Epithelial cell of proximal tubule (primary cell): ENCODE measurements at regions not wholly inside any gene's neighbourhood (a gene's known extent, or its start where the extent isn't known, plus 50 kb on each side); places are given as distances from the start of the nearest gene placed in this dataset.

Source experiments
- DNase-seq: peaks from one replicate; pipeline ENCODE4 v3.0.0-alpha.2; 2011; ENCODE audit warnings: low read depth
- H3K4me3 ChIP-seq: 2 replicates; pipeline ENCODE4 v1.5.1; 2011; ENCODE audit warnings: low read depth, mild to moderate bottlenecking, low read length
- TF ChIP-seq, protein P1 (sequence below): conservative IDR thresholded peaks from 2 replicates; pipeline ENCODE4 v1.5.1; 2012; ENCODE audit warnings: low read depth, mild to moderate bottlenecking, low read length

DNA sequence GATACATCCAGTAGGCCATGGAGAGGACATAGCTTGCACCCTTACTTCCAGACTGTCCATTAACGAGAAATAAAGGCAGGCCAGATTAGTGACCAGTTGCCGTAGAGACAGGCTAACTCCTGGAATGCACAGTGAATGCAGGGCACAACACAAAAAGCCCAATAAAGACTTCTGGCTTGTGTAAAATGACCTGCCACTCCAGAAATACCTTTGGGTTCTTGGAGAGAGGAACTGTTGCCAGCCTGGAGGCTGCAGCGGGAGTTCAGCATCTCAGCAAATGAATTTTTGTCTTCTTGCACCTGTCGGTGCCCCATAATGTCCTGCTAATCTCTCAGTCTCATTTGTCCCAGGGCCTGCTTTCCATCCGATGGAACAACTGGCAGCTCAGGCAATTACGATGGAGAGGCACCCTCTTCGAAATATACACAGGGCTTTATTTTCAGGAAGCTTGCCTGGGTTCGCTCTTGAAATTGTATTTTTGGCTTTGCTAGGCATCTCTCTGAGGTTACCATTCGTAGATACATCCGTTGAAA is 538.8 kb upstream of the ZNF462 start:
- no peak for DNase-seq
- H3K4me3 ChIP-seq = no peak overlapping the region
- TF ChIP-seq, protein P1, sequence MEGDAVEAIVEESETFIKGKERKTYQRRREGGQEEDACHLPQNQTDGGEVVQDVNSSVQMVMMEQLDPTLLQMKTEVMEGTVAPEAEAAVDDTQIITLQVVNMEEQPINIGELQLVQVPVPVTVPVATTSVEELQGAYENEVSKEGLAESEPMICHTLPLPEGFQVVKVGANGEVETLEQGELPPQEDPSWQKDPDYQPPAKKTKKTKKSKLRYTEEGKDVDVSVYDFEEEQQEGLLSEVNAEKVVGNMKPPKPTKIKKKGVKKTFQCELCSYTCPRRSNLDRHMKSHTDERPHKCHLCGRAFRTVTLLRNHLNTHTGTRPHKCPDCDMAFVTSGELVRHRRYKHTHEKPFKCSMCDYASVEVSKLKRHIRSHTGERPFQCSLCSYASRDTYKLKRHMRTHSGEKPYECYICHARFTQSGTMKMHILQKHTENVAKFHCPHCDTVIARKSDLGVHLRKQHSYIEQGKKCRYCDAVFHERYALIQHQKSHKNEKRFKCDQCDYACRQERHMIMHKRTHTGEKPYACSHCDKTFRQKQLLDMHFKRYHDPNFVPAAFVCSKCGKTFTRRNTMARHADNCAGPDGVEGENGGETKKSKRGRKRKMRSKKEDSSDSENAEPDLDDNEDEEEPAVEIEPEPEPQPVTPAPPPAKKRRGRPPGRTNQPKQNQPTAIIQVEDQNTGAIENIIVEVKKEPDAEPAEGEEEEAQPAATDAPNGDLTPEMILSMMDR = no peak

DNA sequence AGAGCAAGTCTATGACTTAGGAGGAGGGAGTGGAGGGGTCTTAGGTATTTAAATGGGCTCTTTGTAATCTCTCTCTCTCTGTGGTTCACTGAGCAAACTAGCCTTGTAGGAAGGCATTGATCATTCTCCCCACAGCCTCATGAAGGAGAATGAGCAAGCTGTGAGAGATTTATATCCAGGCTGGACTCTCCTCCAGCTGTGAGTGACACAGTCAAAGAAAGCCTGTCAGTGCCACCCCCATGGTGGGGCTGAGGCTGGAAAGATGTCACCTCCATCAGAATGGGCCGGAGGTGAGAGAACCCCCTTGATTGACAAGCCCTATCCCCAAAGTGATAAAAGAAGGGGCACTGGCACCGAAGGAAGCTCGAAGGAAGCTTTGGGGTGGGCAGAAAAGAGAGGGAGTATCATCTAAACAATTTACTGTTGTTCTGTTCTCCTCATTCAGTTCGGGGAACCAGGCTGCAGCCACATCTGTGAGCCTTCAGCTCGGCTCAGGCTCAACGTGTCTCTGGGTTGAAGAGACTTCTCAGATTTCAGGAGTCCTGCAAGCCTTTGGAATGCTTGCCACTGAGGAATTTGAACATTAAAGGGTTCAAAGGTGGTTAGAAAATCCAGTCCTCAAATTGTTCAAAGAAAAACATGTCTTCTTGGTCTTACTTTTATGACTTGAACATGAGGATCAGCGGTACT is 538.2 kb upstream of the ZNF462 start:
- DNase-seq = no peak
- H3K4me3 ChIP-seq = no peak overlapping the region
- TF ChIP-seq, protein P1 = no peak

GRCh38 chr9:106326493-106326892 is 536.5 kb upstream of the ZNF462 start:
- DNase-seq = no peak
- H3K4me3 ChIP-seq = no peak overlapping the region
- TF ChIP-seq, protein P1 = no peak

DNA sequence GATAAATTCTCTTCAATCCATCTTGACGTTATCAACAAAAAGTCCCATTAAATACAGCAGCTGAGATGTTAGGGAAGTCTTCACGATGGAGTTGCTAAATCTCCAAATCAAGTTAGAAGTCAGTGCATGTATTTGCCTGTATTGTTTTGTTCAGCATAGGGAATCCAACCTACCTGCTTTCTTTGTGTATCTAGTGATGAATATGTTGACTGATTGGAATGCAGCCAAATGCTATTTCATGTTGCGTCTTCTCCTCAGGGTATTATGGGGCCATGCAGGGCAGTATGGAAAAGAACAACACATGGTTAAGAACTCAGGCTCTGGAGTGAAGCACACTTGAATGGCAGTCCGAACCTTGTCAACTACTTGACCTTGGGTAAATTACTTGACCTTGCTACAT is 529.5 kb upstream of the ZNF462 start:
- no peak for DNase-seq
- TF ChIP-seq, protein P1 = no peak
- no peak overlapping the region for H3K4me3 ChIP-seq

DNA sequence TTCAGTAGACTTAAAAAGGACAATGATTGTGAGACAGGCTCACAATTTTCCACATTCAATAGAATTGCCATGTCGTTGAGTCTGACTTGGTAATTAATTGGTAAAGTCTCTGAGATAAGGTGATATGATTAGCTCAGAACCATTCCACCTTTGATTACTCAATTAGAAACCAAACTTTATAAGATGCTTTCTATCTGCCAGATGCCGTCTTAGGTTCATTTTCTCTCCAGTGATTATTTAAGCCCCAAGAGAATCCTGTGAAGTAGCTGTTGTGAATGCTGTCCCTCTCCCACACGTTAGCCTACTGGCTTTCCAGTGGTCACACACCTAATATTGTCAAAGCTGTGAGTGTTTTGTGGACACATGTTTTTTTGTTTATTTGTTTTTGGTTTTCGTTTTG is 528.9 kb upstream of the ZNF462 start:
- H3K4me3 ChIP-seq = no peak overlapping the region
- TF ChIP-seq, protein P1 = no peak
- no peak for DNase-seq

- no peak overlapping the region for H3K4me3 ChIP-seq
- no peak for DNase-seq
- TF ChIP-seq, protein P1 = no peak
Measured at GRCh38 chr9:106339882-106340281, 523.1 kb upstream of the ZNF462 start.

DNA sequence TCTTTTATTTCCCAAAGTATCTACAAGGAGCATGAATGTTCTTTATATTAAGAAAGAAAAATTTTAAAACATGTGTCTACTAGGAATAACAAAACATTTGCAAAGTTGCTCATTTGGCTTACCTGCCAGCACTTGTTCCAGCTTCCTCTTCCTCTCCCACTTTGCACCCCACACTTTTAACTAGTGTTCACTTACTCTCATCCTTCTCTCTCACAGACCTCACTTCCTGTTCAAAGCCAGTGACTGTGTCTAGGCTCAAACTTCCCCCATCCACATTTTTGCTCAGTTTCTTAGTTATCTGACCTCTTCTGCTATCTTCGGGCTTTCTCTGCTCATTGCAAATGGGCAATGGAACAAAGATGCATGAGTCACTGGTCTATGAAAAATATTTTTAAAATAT is 512.2 kb upstream of the ZNF462 start:
- no peak overlapping the region for H3K4me3 ChIP-seq
- TF ChIP-seq, protein P1 = no peak
- DNase-seq = no peak
